ENCODE measurements at regions not wholly inside any gene's neighbourhood (a gene's known extent, or its start where the extent isn't known, plus 50 kb on each side); places are given as distances from the start of the nearest gene placed in this dataset.

GRCh38 chr6:99867026-99867425 lies 127.0 kb downstream of the MCHR2 start:
- WGBS, 3 donors, result 24 to 32% (median 31%) methylated on average over 3 of the region's 3 CpGs
- no peak for TF ChIP-seq CTCF (IDR thresholded peaks at IDR 0.05)
- no peak for TF ChIP-seq POLR2A (IDR thresholded peaks at IDR 0.05)
- no peak for TF ChIP-seq EP300 (IDR thresholded peaks at IDR 0.05)
- DNase-seq, result no peak
- H3K27ac ChIP-seq, result no peak overlapping the region
- H3K27me3 ChIP-seq, result no peaks in the 10 kb centered on the region
- no peaks in the 10 kb centered on the region for H3K9me3 ChIP-seq
- H3K4me1 ChIP-seq (ENCODE audit: insufficient read depth), result peaks cover 1% of the 10 kb centered on the region
- intact Hi-C loops (cut with DNase I), result no loop called here
- no peaks in the 10 kb centered on the region for H3K36me3 ChIP-seq
- H3K4me3 ChIP-seq, result no peak overlapping the region

GRCh38 chr6:99868074-99868702 lies 125.8 kb downstream of the MCHR2 start:
- Histone ChIP-seq H3K27ac (no peak overlapping the region), H3K4me1 (ENCODE audit: insufficient read depth) (peaks cover 1% of the 10 kb centered on the region), H3K9me3 (no peaks in the 10 kb centered on the region), H3K27me3 (no peaks in the 10 kb centered on the region), H3K36me3 (no peaks in the 10 kb centered on the region), H3K4me3 (no peak overlapping the region)
- TF ChIP-seq EP300 (IDR thresholded peaks at IDR 0.05) (no peak), CTCF (IDR thresholded peaks at IDR 0.05) (peak in 1 of 3 donors; percentile 30), POLR2A (IDR thresholded peaks at IDR 0.05) (no peak)
- intact Hi-C loops (cut with DNase I), result no loop called here
- DNase-seq, result peak; percentile 39 to 66 (median 59)
- 1 to 9% (median 3%) methylated on average over 13 of the region's 13 CpGs for WGBS, 3 donors

Measured in ovary (tissue), 7 donors.